Chondrocyte (in vitro differentiated cells): ENCODE measurements at regions not wholly inside any gene's neighbourhood (a gene's known extent, or its start where the extent isn't known, plus 50 kb on each side); places are given as distances from the start of the nearest gene placed in this dataset.
A peak's percentile ranks its signal among the peaks of the same experiment; 100 is the strongest.

ENCODE experiments used
- DNase-seq: peaks from one replicate; pipeline ENCODE4 v3.0.0; 2021; ENCODE audit warnings: mixed read lengths, low spot score
- H3K27ac Mint-ChIP-seq: one replicate; pipeline ENCODE4 v1.8.0; 2021; ENCODE audit warnings: mild to moderate bottlenecking, moderate library complexity, mixed read lengths; ENCODE audit not compliant: unreplicated experiment
- H3K27me3 Mint-ChIP-seq: 2 replicates; pipeline ENCODE4 v1.8.0; 2021; ENCODE audit warnings: low read depth, mixed read lengths
- H3K36me3 Mint-ChIP-seq: 2 replicates; pipeline ENCODE4 v1.8.0; 2021; ENCODE audit warnings: low read depth, mixed read lengths
- H3K4me1 Mint-ChIP-seq: 2 replicates; pipeline ENCODE4 v1.8.0; 2021; ENCODE audit warnings: low read depth, mild to moderate bottlenecking, mixed read lengths
- H3K4me3 Mint-ChIP-seq: one replicate; pipeline ENCODE4 v1.8.0; 2021; ENCODE audit warnings: mild to moderate bottlenecking, moderate library complexity, mixed read lengths; ENCODE audit not compliant: unreplicated experiment
- H3K9me3 Mint-ChIP-seq: 2 replicates; pipeline ENCODE4 v1.8.0; 2021; ENCODE audit warnings: low read depth, mixed read lengths
- TF ChIP-seq, protein P1 (sequence below): fragments of 200-600 bp; sonication (generic); IDR thresholded peaks from 2 replicates; pipeline ENCODE4 v1.5.0; 2021; ENCODE audit warnings: antibody characterized with exemption, mild to moderate bottlenecking, moderate library complexity

DNA sequence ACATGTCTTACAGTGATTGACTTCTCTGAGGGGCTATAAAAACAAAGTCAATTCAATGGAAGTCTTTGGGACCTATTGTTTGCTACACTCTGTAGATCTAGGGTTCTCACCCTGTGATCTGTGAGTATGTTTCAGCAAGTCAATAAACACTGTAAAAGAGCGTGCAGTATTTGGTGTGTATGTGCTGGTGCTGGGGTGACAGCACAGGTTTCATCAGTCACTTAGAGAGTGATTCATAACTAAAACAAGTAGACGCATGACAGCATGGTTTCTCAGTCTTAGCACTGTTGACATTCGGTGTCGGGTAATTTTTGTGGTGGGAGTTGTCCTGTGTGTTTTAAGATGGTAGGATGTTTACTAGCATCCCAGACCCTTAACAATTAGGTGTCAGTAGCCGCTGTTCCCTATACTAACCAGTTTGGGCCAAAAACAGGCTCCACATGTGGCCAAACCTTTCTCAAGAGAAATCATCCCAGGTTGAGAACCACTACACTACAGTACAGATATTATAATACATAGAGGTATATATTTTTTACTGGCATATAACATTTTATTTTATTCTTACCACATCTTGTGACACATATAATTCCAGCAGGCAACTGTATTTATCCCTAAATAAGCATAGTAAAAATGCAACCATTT is 411.8 kb downstream of the ARL4A start:
- TF ChIP-seq, protein P1, sequence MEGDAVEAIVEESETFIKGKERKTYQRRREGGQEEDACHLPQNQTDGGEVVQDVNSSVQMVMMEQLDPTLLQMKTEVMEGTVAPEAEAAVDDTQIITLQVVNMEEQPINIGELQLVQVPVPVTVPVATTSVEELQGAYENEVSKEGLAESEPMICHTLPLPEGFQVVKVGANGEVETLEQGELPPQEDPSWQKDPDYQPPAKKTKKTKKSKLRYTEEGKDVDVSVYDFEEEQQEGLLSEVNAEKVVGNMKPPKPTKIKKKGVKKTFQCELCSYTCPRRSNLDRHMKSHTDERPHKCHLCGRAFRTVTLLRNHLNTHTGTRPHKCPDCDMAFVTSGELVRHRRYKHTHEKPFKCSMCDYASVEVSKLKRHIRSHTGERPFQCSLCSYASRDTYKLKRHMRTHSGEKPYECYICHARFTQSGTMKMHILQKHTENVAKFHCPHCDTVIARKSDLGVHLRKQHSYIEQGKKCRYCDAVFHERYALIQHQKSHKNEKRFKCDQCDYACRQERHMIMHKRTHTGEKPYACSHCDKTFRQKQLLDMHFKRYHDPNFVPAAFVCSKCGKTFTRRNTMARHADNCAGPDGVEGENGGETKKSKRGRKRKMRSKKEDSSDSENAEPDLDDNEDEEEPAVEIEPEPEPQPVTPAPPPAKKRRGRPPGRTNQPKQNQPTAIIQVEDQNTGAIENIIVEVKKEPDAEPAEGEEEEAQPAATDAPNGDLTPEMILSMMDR = no peak
- H3K27ac Mint-ChIP-seq = peak overlapping the region; percentile 77
- DNase-seq = no peak
- no peak overlapping the region for H3K4me3 Mint-ChIP-seq
- no peaks in the 10 kb centered on the region for H3K9me3 Mint-ChIP-seq
- H3K4me1 Mint-ChIP-seq = peaks cover 6% of the 10 kb centered on the region
- no peaks in the 10 kb centered on the region for H3K36me3 Mint-ChIP-seq
- no peaks in the 10 kb centered on the region for H3K27me3 Mint-ChIP-seq

DNA sequence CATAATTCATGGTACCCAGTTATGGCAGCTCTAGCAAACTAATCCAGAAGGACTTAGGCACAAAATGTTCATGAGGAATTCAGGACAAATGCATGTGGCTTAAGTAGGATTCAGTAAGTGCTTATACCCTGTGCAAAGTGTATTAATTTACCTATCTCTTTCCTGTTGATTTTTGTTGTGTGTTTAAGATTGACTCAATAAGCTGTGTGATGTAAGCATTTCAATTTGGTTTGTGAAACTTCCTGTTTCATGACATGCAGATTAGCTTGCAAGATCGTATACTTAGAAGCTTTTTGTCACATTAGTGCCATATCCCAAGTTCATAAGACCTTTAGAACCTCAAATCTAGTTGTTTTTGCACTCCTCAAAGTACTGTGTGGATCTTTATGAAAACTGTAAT is 416.7 kb downstream of the ARL4A start:
- Mint-ChIP-seq H3K4me3 (no peak overlapping the region), H3K27me3 (no peaks in the 10 kb centered on the region), H3K9me3 (no peaks in the 10 kb centered on the region)

DNA sequence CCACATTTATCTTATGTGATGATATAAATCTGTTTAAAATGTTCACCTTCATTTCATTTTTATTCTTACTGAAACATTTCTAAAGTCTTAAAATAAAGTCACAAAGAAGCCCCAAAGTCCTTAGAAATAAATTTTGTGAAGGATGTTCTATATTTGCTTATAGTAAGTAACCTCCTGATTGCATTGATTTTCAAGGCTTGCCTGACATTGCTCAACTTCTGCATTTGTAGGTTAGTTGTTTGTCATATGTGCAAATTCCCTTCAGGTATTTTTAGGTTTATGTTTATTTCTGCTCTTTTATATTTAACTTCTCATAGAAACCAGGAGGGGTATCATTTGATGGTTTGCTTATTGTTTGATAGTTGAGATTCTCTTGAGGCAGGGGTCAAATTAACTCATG is 417.8 kb downstream of the ARL4A start:
- no peaks in the 10 kb centered on the region for H3K36me3 Mint-ChIP-seq
- no peak overlapping the region for H3K4me3 Mint-ChIP-seq
- DNase-seq = no peak
- H3K27ac Mint-ChIP-seq = no peak overlapping the region
- H3K4me1 Mint-ChIP-seq = no peaks in the 10 kb centered on the region
- H3K27me3 Mint-ChIP-seq = no peaks in the 10 kb centered on the region
- TF ChIP-seq, protein P1 = no peak
- no peaks in the 10 kb centered on the region for H3K9me3 Mint-ChIP-seq

More for the DNA sequence above, 416.7 kb downstream of the ARL4A start:
- H3K27ac Mint-ChIP-seq = no peak overlapping the region
- peaks cover 3% of the 10 kb centered on the region for H3K4me1 Mint-ChIP-seq
- no peaks in the 10 kb centered on the region for H3K36me3 Mint-ChIP-seq
- TF ChIP-seq, protein P1 = no peak
- DNase-seq = no peak

DNA sequence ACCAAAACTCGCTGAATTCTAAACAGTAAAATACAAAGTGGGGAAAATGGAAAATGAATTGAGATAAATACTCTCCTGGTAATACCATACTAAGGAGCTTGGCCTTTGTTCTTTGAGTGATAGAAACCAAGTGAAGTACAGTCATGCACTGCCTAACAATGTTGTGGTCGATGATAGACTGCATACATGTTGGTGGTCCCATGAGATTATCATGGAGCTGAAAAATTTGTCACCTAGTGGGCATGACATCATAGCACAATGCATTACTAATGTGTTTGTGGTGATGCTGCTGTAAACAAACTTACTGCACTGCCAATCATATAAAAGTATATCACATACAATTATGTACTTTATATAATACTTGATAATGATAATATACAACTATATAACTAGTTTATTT is 419.1 kb downstream of the ARL4A start:
- Mint-ChIP-seq H3K4me3 (no peak overlapping the region), H3K4me1 (no peaks in the 10 kb centered on the region), H3K27me3 (no peaks in the 10 kb centered on the region), H3K27ac (no peak overlapping the region), H3K9me3 (no peaks in the 10 kb centered on the region), H3K36me3 (no peaks in the 10 kb centered on the region)
- TF ChIP-seq, protein P1 = no peak
- no peak for DNase-seq

DNA sequence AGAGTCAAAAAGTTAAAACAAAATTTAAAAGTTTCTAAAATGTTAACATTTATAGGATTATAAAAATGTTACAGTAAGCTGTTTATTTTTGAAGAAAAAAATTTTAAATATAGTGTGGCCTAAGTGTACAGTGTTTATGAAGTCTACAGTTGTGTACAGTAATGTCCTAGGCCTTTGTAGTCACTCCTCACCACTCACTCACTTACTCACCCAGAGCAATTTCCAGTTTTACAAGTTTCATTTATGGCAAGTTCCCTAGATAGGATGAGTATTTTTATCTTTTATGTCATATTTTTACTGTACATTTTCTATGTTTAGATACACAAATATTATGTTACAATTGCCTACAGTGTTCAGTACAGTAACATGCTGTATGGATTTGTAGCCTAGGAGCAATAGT is 419.9 kb downstream of the ARL4A start:
- no peaks in the 10 kb centered on the region for H3K9me3 Mint-ChIP-seq
- no peaks in the 10 kb centered on the region for H3K27me3 Mint-ChIP-seq
- H3K27ac Mint-ChIP-seq = no peak overlapping the region
- no peaks in the 10 kb centered on the region for H3K4me1 Mint-ChIP-seq
- H3K36me3 Mint-ChIP-seq = no peaks in the 10 kb centered on the region
- no peak for DNase-seq
- TF ChIP-seq, protein P1 = no peak
- H3K4me3 Mint-ChIP-seq = no peak overlapping the region
